ENCODE measurements at regions not wholly inside any gene's neighbourhood (a gene's known extent, or its start where the extent isn't known, plus 50 kb on each side); places are given as distances from the start of the nearest gene placed in this dataset.
A peak's percentile ranks its signal among the peaks of the same experiment; 100 is the strongest.

DNA sequence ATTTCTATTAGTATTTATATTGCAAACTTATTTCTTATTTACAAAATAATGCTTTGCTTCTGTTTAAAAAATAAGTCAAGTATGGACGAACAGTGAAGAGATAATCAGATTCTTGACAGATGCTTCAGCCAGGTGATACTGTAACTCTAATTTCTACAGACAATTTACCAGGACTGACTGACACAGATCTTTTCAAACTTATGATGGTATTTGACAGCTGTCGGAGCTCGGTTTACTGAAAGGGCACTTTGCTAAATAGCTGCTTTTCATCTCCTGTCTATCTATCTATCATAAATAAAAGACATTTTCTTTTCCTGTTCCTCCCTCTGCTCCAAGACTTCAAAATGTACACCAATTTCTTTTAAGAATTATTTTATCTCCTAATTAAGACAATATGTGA, 422.5 kb upstream of the SLC8A1 start:
- TF ChIP-seq, protein P1, sequence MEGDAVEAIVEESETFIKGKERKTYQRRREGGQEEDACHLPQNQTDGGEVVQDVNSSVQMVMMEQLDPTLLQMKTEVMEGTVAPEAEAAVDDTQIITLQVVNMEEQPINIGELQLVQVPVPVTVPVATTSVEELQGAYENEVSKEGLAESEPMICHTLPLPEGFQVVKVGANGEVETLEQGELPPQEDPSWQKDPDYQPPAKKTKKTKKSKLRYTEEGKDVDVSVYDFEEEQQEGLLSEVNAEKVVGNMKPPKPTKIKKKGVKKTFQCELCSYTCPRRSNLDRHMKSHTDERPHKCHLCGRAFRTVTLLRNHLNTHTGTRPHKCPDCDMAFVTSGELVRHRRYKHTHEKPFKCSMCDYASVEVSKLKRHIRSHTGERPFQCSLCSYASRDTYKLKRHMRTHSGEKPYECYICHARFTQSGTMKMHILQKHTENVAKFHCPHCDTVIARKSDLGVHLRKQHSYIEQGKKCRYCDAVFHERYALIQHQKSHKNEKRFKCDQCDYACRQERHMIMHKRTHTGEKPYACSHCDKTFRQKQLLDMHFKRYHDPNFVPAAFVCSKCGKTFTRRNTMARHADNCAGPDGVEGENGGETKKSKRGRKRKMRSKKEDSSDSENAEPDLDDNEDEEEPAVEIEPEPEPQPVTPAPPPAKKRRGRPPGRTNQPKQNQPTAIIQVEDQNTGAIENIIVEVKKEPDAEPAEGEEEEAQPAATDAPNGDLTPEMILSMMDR (IDR thresholded peaks at IDR 0.05; ENCODE audit: poor library complexity, severe bottlenecking), result no peak
- ATAC-seq (ENCODE audit: low read depth), result no peak
- H3K4me1 ChIP-seq (ENCODE audit: insufficient read depth, poor library complexity, severe bottlenecking), result peaks cover 20% of the 10 kb centered on the region
- DNase-seq (ENCODE audit: low spot score), result no peak
- H3K36me3 ChIP-seq (ENCODE audit: low read depth), result no peaks in the 10 kb centered on the region
- no peak overlapping the region for H3K27ac ChIP-seq (ENCODE audit: poor library complexity, severe bottlenecking)
- H3K27me3 ChIP-seq (ENCODE audit: insufficient read depth, poor library complexity, severe bottlenecking), result no peaks in the 10 kb centered on the region
- no peak overlapping the region for H3K4me3 ChIP-seq (ENCODE audit: severe bottlenecking)
- H3K9me3 ChIP-seq (ENCODE audit: severe bottlenecking), result no peaks in the 10 kb centered on the region

DNA sequence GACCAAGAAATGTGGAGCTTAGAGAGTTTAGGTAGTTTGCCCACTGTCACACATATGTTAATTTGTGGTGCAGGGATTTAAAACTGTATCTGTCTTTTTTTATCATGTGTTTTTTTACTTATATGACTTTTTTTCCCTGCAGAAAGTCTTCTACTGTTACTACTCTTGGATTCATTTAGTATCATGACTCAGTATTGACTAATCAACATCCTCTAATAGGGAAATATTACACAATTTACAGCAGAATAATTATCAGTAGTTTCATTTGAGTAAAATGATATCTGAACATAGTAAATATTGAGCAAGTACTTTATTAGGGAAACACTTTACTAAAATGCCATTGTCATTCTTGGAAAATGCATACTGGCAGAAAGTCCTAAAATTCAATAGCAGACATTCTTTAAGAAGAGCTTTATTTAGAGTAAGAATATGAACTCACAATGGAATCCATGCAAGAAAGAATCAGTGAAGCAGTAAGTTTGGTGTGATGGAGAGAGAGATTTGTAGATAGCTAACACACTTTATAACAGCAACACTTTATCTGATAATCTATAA, 425.9 kb upstream of the SLC8A1 start:
- peak; percentile 60 for ATAC-seq (ENCODE audit: low read depth)
- TF ChIP-seq, protein P1 (IDR thresholded peaks at IDR 0.05; ENCODE audit: poor library complexity, severe bottlenecking), result no peak

DNA sequence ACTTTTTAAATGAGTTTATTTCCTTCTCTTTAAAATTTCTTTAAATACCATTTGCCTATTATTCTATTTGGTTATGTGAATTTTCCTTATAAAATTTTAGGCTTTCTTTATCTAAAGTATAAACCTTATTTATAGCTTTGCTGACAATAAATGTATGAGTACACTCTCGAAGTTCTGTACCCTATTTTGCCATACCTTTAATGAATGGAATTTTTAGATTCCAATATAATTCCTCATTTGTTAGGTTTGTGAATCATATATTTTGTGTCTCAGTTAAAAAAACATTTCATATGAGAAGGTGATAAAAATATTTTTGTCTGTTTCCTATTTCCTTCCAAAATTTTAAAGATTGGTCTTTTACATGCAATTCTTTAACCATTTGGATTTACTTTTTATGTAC, 427.4 kb upstream of the SLC8A1 start:
- Histone ChIP-seq H3K36me3 (ENCODE audit: low read depth) (no peaks in the 10 kb centered on the region), H3K27ac (ENCODE audit: poor library complexity, severe bottlenecking) (no peak overlapping the region), H3K4me3 (ENCODE audit: severe bottlenecking) (no peak overlapping the region), H3K4me1 (ENCODE audit: insufficient read depth, poor library complexity, severe bottlenecking) (peaks cover 23% of the 10 kb centered on the region), H3K9me3 (ENCODE audit: severe bottlenecking) (no peaks in the 10 kb centered on the region), H3K27me3 (ENCODE audit: insufficient read depth, poor library complexity, severe bottlenecking) (no peaks in the 10 kb centered on the region)
- ATAC-seq (ENCODE audit: low read depth) (peak; percentile 48; the same call in 1 of the 3 replicates), DNase-seq (ENCODE audit: low spot score) (no peak)
- TF ChIP-seq, protein P1 (IDR thresholded peaks at IDR 0.05; ENCODE audit: poor library complexity, severe bottlenecking), result no peak

More for the DNA sequence above, 425.9 kb upstream of the SLC8A1 start:
- H3K4me3 ChIP-seq (ENCODE audit: severe bottlenecking), result no peak overlapping the region
- H3K36me3 ChIP-seq (ENCODE audit: low read depth), result no peaks in the 10 kb centered on the region
- no peak overlapping the region for H3K27ac ChIP-seq (ENCODE audit: poor library complexity, severe bottlenecking)
- DNase-seq (ENCODE audit: low spot score), result no peak
- no peaks in the 10 kb centered on the region for H3K9me3 ChIP-seq (ENCODE audit: severe bottlenecking)
- H3K27me3 ChIP-seq (ENCODE audit: insufficient read depth, poor library complexity, severe bottlenecking), result no peaks in the 10 kb centered on the region
- peaks cover 23% of the 10 kb centered on the region for H3K4me1 ChIP-seq (ENCODE audit: insufficient read depth, poor library complexity, severe bottlenecking)

DNA sequence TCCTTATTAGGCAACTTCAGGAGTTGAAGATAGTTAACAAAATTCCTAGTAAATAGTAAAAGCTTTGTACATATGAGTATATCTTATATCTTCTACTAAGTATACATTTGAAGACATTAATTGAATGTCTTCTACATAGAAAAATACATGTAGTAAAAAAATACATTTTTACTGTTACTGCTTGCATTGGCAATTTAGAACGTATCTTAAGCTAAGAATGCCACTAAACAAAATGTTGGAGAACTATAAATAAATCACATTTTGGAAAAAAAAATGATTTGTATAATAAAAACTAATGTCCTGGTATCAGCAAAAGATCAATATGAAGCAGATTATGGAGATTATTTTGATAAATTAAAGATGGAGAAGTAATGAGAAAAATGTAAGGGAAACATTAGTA, 434.2 kb upstream of the SLC8A1 start:
- Histone ChIP-seq H3K9me3 (ENCODE audit: severe bottlenecking) (no peaks in the 10 kb centered on the region), H3K36me3 (ENCODE audit: low read depth) (no peaks in the 10 kb centered on the region), H3K27me3 (ENCODE audit: insufficient read depth, poor library complexity, severe bottlenecking) (no peaks in the 10 kb centered on the region), H3K4me3 (ENCODE audit: severe bottlenecking) (no peak overlapping the region), H3K4me1 (ENCODE audit: insufficient read depth, poor library complexity, severe bottlenecking) (no peaks in the 10 kb centered on the region), H3K27ac (ENCODE audit: poor library complexity, severe bottlenecking) (no peak overlapping the region)
- ATAC-seq (ENCODE audit: low read depth) (no peak), DNase-seq (ENCODE audit: low spot score) (no peak)
- TF ChIP-seq, protein P1 (IDR thresholded peaks at IDR 0.05; ENCODE audit: poor library complexity, severe bottlenecking), result no peak

DNA sequence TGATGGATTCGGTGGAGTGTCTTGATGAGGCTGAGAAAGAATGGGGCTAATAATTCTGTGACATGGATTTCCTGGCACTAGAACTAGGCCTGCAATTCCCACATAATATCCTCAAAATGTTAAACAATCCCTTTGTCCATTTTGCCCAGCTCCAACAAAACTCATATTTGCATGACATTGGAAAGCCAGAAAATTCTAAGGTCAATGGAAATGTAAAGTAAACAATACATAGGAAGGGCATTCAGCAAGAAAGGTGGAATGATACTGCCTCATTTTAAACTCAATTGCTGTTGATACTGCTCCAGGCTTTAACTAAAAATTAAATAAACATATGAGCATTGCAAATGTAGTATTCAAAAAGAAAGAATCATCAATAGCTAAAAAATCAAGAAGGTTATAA, 434.8 kb upstream of the SLC8A1 start:
- DNase-seq (ENCODE audit: low spot score) (no peak), ATAC-seq (ENCODE audit: low read depth) (no peak)
- TF ChIP-seq, protein P1 (IDR thresholded peaks at IDR 0.05; ENCODE audit: poor library complexity, severe bottlenecking), result no peak
- H3K36me3 ChIP-seq (ENCODE audit: low read depth), result no peaks in the 10 kb centered on the region
- no peaks in the 10 kb centered on the region for H3K27me3 ChIP-seq (ENCODE audit: insufficient read depth, poor library complexity, severe bottlenecking)
- no peak overlapping the region for H3K4me3 ChIP-seq (ENCODE audit: severe bottlenecking)
- H3K9me3 ChIP-seq (ENCODE audit: severe bottlenecking), result no peaks in the 10 kb centered on the region
- H3K4me1 ChIP-seq (ENCODE audit: insufficient read depth, poor library complexity, severe bottlenecking), result no peaks in the 10 kb centered on the region
- no peak overlapping the region for H3K27ac ChIP-seq (ENCODE audit: poor library complexity, severe bottlenecking)

All from RWPE2 (cell line).